ENCODE measurements at regions not wholly inside any gene's neighbourhood (a gene's known extent, or its start where the extent isn't known, plus 50 kb on each side); places are given as distances from the start of the nearest gene placed in this dataset.
A peak's percentile ranks its signal among the peaks of the same experiment; 100 is the strongest.

GRCh38 chr2:60603533-60604190, 50.2 kb upstream of the BCL11A start:
- DNase-seq, result no peak

GRCh38 chr2:60604486-60605064, 51.1 kb upstream of the BCL11A start:
- no peak for DNase-seq

GRCh38 chr2:60605866-60606265, 52.4 kb upstream of the BCL11A start:
- DNase-seq, result no peak

GRCh38 chr2:60608679-60609078, 55.2 kb upstream of the BCL11A start:
- DNase-seq, result no peak

- DNase-seq, result no peak
These were observed 58.6 kb upstream of the BCL11A start for GRCh38 chr2:60612033-60612432.

GRCh38 chr2:60614319-60614718, 60.9 kb upstream of the BCL11A start:
- DNase-seq, result no peak

- DNase-seq, result no peak
These were observed 68.4 kb upstream of the BCL11A start for GRCh38 chr2:60621688-60622429.

- no peak for DNase-seq
These were observed 69.6 kb upstream of the BCL11A start for GRCh38 chr2:60623040-60623439.

GRCh38 chr2:60627412-60627811, 74.0 kb upstream of the BCL11A start:
- no peak for DNase-seq

GRCh38 chr2:60628026-60628425, 74.6 kb upstream of the BCL11A start:
- DNase-seq, result no peak

GRCh38 chr2:60628615-60629304, 75.3 kb upstream of the BCL11A start:
- no peak for DNase-seq

- DNase-seq, result no peak
These were observed 75.8 kb upstream of the BCL11A start for GRCh38 chr2:60629305-60629662.

- no peak for DNase-seq
These were observed 76.4 kb upstream of the BCL11A start for GRCh38 chr2:60629801-60630385.

GRCh38 chr2:60633615-60634014, 80.2 kb upstream of the BCL11A start:
- peak in 1 of 2 experiments; percentile 3 for DNase-seq

- no peak for DNase-seq
These were observed 81.0 kb upstream of the BCL11A start for GRCh38 chr2:60634438-60634837.

GRCh38 chr2:60641811-60642788, 88.6 kb upstream of the BCL11A start:
- peak in 1 of 2 experiments; percentile 61 for DNase-seq

- no peak for DNase-seq
These were observed 90.3 kb upstream of the BCL11A start for GRCh38 chr2:60643747-60644146.

GRCh38 chr2:60644951-60645350, 91.5 kb upstream of the BCL11A start:
- peak in 1 of 2 experiments; percentile 48 for DNase-seq

- DNase-seq, result no peak
These were observed 94.7 kb upstream of the BCL11A start for GRCh38 chr2:60648191-60648590.

GRCh38 chr2:60649721-60650120, 96.3 kb upstream of the BCL11A start:
- no peak for DNase-seq

- DNase-seq, result no peak
These were observed 99.4 kb upstream of the BCL11A start for GRCh38 chr2:60652832-60653340.

- DNase-seq, result no peak
These were observed 98.4 kb upstream of the PAPOLG start for GRCh38 chr2:60657673-60658072.

Measured in NCI-H446 (cell line).